GM23338 (cell line): ENCODE measurements at regions not wholly inside any gene's neighbourhood (a gene's known extent, or its start where the extent isn't known, plus 50 kb on each side); places are given as distances from the start of the nearest gene placed in this dataset.

Experiments used
- ATAC-seq: fragments of 200-7000 bp; cut with Tn5 transposase; 3 replicates; pipeline ENCODE4 v1.9.1; 2020
- DNase-seq: peaks from one replicate; pipeline ENCODE4 v3.0.0-alpha.2; 2015; ENCODE audit warnings: low spot score
- H2AFZ ChIP-seq: fragments of 200-600 bp; sonication (generic); 2 replicates; pipeline ENCODE4 v1.8.0; 2016; ENCODE audit warnings: antibody characterized with exemption, mild to moderate bottlenecking, moderate library complexity
- H3F3A ChIP-seq: fragments of 200-600 bp; sonication (generic); replicated peaks from 2 replicates; pipeline ENCODE4 v1.8.0; 2017; ENCODE audit warnings: antibody characterized with exemption, mixed run types, low read depth
- H3K27ac ChIP-seq: fragments of 200-600 bp; sonication (generic); 2 replicates; pipeline ENCODE4 v1.6.1; 2016; ENCODE audit warnings: low read depth
- H3K27me3 ChIP-seq: fragments of 200-600 bp; sonication (generic); 2 replicates; pipeline ENCODE4 v1.8.0; 2016; ENCODE audit warnings: mild to moderate bottlenecking, mixed run types, moderate library complexity; ENCODE audit not compliant: insufficient read depth
- H3K36me3 ChIP-seq: fragments of 200-600 bp; sonication (generic); 2 replicates; pipeline ENCODE4 v1.8.0; 2016; ENCODE audit warnings: mild to moderate bottlenecking; ENCODE audit not compliant: insufficient read depth
- H3K4me1 ChIP-seq: fragments of 200-600 bp; sonication (generic); 2 replicates; pipeline ENCODE4 v1.8.0; 2016; ENCODE audit warnings: mild to moderate bottlenecking, moderate library complexity; ENCODE audit not compliant: insufficient read depth
- H3K4me2 ChIP-seq: fragments of 200-600 bp; sonication (generic); 2 replicates; pipeline ENCODE4 v1.7.1; 2017; ENCODE audit warnings: mixed run types
- H3K4me3 ChIP-seq: fragments of 200-600 bp; sonication (generic); 2 replicates; pipeline ENCODE4 v1.6.1; 2016; ENCODE audit warnings: mixed run types
- H3K79me2 ChIP-seq: fragments of 200-600 bp; sonication (generic); replicated peaks from 2 replicates; pipeline ENCODE4 v1.8.0; 2017; ENCODE audit warnings: mild to moderate bottlenecking; ENCODE audit not compliant: insufficient read depth
- H3K9me2 ChIP-seq: fragments of 200-600 bp; sonication (generic); 2 replicates; pipeline ENCODE4 v1.8.0; 2017; ENCODE audit not compliant: insufficient read depth
- H4K20me1 ChIP-seq: fragments of 200-600 bp; sonication (generic); replicated peaks from 2 replicates; pipeline ENCODE4 v1.8.0; 2017; ENCODE audit warnings: mild to moderate bottlenecking; ENCODE audit not compliant: insufficient read depth
- H3K27ac Mint-ChIP-seq: 2 replicates; pipeline ENCODE4 v1.8.0; 2020; ENCODE audit warnings: inconsistent platforms, mild to moderate bottlenecking, moderate library complexity, mixed read lengths
- H3K27me3 Mint-ChIP-seq: 3 replicates; pipeline ENCODE4 v1.8.0; 2022; ENCODE audit warnings: low read depth, mild to moderate bottlenecking, moderate library complexity, mixed read lengths, inconsistent platforms; ENCODE audit not compliant: insufficient read depth, poor library complexity
- H3K36me3 Mint-ChIP-seq: 3 replicates; pipeline ENCODE4 v1.8.0; 2021; ENCODE audit warnings: low read depth, mild to moderate bottlenecking, inconsistent platforms, moderate library complexity, mixed read lengths
- H3K4me1 Mint-ChIP-seq: 3 replicates; pipeline ENCODE4 v1.8.0; 2020; ENCODE audit warnings: mild to moderate bottlenecking, inconsistent platforms, mixed read lengths
- H3K4me3 Mint-ChIP-seq: 3 replicates; pipeline ENCODE4 v1.8.0; 2021; ENCODE audit warnings: moderate library complexity, mild to moderate bottlenecking, inconsistent platforms, mixed read lengths
- H3K9me3 Mint-ChIP-seq: 3 replicates; pipeline ENCODE4 v1.8.0; 2020; ENCODE audit warnings: moderate library complexity, mild to moderate bottlenecking, inconsistent platforms, mixed read lengths
- CTCF ChIP-seq, 2 experiments: fragments of 200-600 bp in 1 of 2; sonication (generic) in 1 of 2; conservative IDR thresholded peaks; 2 replicates each; pipeline versions ENCODE4 v1.5.1 to v1.6.1; 2016 to 2017; ENCODE audit warnings: antibody characterized with exemption in 2 of 2, low read depth in 2 of 2, mild to moderate bottlenecking in 2 of 2, moderate library complexity in 1 of 2
- STAT1 ChIP-seq: IDR thresholded peaks from one replicate; pipeline ENCODE4 v1.6.1; 2016; ENCODE audit warnings: antibody characterized with exemption; ENCODE audit not compliant: unreplicated experiment
- ZNF462 ChIP-seq: fragments of 250-450 bp; sonication (Bioruptor Pico); IDR thresholded peaks from 2 replicates; pipeline ENCODE4 v1.5.0; 2020; ENCODE audit warnings: mild to moderate bottlenecking, moderate library complexity

- peak overlapping the region; percentile 13; the same call in 1 of the 2 replicates for H3K4me2 ChIP-seq
- no peaks in the 10 kb centered on the region for H3K36me3 Mint-ChIP-seq
- H3K4me1 Mint-ChIP-seq, result peaks cover 6% of the 10 kb centered on the region
Observed at GRCh38 chr1:68600049-68600661, 103.3 kb upstream of the DEPDC1 start.

More at GRCh38 chr1:68600049-68600661, 103.3 kb upstream of the DEPDC1 start:
- Histone ChIP-seq H3F3A (no peaks in the 10 kb centered on the region), H3K27me3 (no peaks in the 10 kb centered on the region), H3K79me2 (no peaks in the 10 kb centered on the region), H3K27ac (no peak overlapping the region), H3K36me3 (no peaks in the 10 kb centered on the region), H3K9me2 (no peaks in the 10 kb centered on the region), H4K20me1 (no peaks in the 10 kb centered on the region), H2AFZ (no peak overlapping the region), H3K4me3 (no peak overlapping the region), H3K4me1 (peaks cover 8% of the 10 kb centered on the region)
- H3K27ac Mint-ChIP-seq, result no peak overlapping the region; the same call in 1 of the 2 replicates
- ATAC-seq (peak; percentile 99), DNase-seq (peak; percentile 85)
- TF ChIP-seq ZNF462 (CRISPR knock-in tag) (0 out of 2 replicates have a peak, but pooled peaks have one; percentile 32), CTCF (conservative IDR thresholded peaks at IDR 0.05; ENCODE audit: low read depth in 2 of 2) (peak; percentile 83 to 92), STAT1 (no peak)
- no peak overlapping the region for H3K4me3 Mint-ChIP-seq
- H3K27me3 Mint-ChIP-seq, result no peaks in the 10 kb centered on the region
- H3K9me3 Mint-ChIP-seq, result peaks cover 3% of the 10 kb centered on the region; the same call in 2 of the 3 replicates
